HEK293T (cell line): ENCODE measurements at regions not wholly inside any gene's neighbourhood (a gene's known extent, or its start where the extent isn't known, plus 50 kb on each side); places are given as distances from the start of the nearest gene placed in this dataset.

Experiments used
- BHLHE40 ChIP-seq: fragments of 450-650 bp; IDR thresholded peaks from 2 replicates; pipeline ENCODE4 v1.6.1; 2016; ENCODE audit warnings: mild to moderate bottlenecking, moderate library complexity, borderline replicate concordance
- CTBP1 ChIP-seq: fragments of 450-650 bp; IDR thresholded peaks from 2 replicates; pipeline ENCODE4 v1.6.1; 2016; ENCODE audit warnings: borderline replicate concordance

GRCh38 chr10:131776496-131776895 is 124.3 kb upstream of the PPP2R2D start:
- no peak for TF ChIP-seq CTBP1
- no peak for TF ChIP-seq BHLHE40
